Smooth muscle cell (in vitro differentiated cells): ENCODE measurements at regions not wholly inside any gene's neighbourhood (a gene's known extent, or its start where the extent isn't known, plus 50 kb on each side); places are given as distances from the start of the nearest gene placed in this dataset.
A peak's percentile ranks its signal among the peaks of the same experiment; 100 is the strongest.

ENCODE experiments used
- DNase-seq: peaks from one replicate; lab custom pipeline; 2025; ENCODE audit not compliant: unreplicated experiment; lab: John Stamatoyannopoulos, UW
- H2AFZ ChIP-seq: fragments of 200-600 bp; sonication (generic); 2 replicates; pipeline ENCODE4 v1.6.0; 2016; ENCODE audit warnings: antibody characterized with exemption, low read depth, mild to moderate bottlenecking
- H3F3A ChIP-seq: fragments of 200-600 bp; sonication (generic); 2 replicates; pipeline ENCODE4 v1.6.0; 2017; ENCODE audit warnings: antibody characterized with exemption, low read depth
- H3K27ac ChIP-seq: fragments of 200-600 bp; sonication (generic); 2 replicates; pipeline ENCODE4 v1.5.1; 2016; ENCODE audit warnings: low read depth, mild to moderate bottlenecking
- H3K27me3 ChIP-seq: fragments of 200-600 bp; sonication (generic); 2 replicates; pipeline ENCODE4 v1.6.1; 2016; ENCODE audit warnings: low read depth, mild to moderate bottlenecking
- H3K36me3 ChIP-seq: fragments of 200-600 bp; sonication (generic); 2 replicates; pipeline ENCODE4 v1.5.1; 2016; ENCODE audit warnings: low read depth
- H3K4me1 ChIP-seq: fragments of 200-600 bp; sonication (generic); 2 replicates; pipeline ENCODE4 v1.5.1; 2016; ENCODE audit warnings: low read depth
- H3K4me2 ChIP-seq: fragments of 200-600 bp; sonication (generic); 2 replicates; pipeline ENCODE4 v1.6.0; 2016; ENCODE audit warnings: mild to moderate bottlenecking
- H3K4me3 ChIP-seq: fragments of 200-600 bp; sonication (generic); 2 replicates; pipeline ENCODE4 v1.5.1; 2016; ENCODE audit warnings: mild to moderate bottlenecking
- H3K79me2 ChIP-seq: fragments of 200-600 bp; sonication (generic); 2 replicates; pipeline ENCODE4 v1.6.0; 2016; ENCODE audit warnings: low read depth, mild to moderate bottlenecking
- H3K9ac ChIP-seq: fragments of 200-600 bp; sonication (generic); 2 replicates; pipeline ENCODE4 v1.6.0; 2016; ENCODE audit warnings: low read depth
- H3K9me3 ChIP-seq: fragments of 200-600 bp; sonication (generic); replicated peaks from 2 replicates; pipeline ENCODE4 v1.5.1; 2016; ENCODE audit warnings: low read depth
- H4K20me1 ChIP-seq: fragments of 200-600 bp; sonication (generic); 2 replicates; pipeline ENCODE4 v1.6.0; 2016; ENCODE audit warnings: low read depth
- WGBS: methylation state at CpG from one replicate; pipeline ENCODE4 v1.1.7; 2016; ENCODE audit warnings: low lambda C conversion rate; 5-methylcytosine and 5-hydroxymethylcytosine counted together
- TF ChIP-seq, protein P1 (sequence below): fragments of 200-600 bp; sonication (generic); IDR thresholded peaks from 2 replicates; pipeline ENCODE4 v1.5.1; 2017; ENCODE audit warnings: borderline replicate concordance, mild to moderate bottlenecking, antibody characterized with exemption; ENCODE audit not compliant: insufficient read depth, poor library complexity, severe bottlenecking

DNA sequence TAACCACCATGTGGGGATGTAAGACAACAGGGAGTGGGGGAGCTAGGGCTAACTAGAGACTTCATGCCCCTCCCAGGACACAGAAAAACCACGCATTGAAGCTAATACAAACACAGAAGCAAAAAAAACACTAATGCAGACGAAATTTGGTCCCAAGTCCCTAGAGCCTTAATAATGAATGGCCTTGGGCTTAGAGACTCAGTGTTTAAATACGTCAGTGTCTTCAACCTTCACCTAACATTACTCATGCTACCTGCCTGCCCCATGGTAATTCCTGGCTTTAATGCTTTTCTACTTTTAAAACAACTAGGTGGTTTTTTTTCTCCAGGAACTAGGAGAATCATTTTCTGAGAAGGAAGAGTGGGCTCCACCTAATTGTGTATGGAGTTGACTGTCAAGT is 64.1 kb upstream of the ITSN2 start:
- WGBS, result 78% methylated on average over 3 of the region's 3 CpGs
- Histone ChIP-seq H3K9me3 (no peaks in the 10 kb centered on the region), H2AFZ (no peak overlapping the region), H3F3A (no peaks in the 10 kb centered on the region), H3K4me3 (no peak overlapping the region), H3K4me2 (no peak overlapping the region), H3K4me1 (no peaks in the 10 kb centered on the region), H3K9ac (no peak overlapping the region), H4K20me1 (no peaks in the 10 kb centered on the region), H3K27ac (no peak overlapping the region), H3K27me3 (no peaks in the 10 kb centered on the region), H3K36me3 (no peaks in the 10 kb centered on the region), H3K79me2 (no peaks in the 10 kb centered on the region)
- TF ChIP-seq, protein P1, sequence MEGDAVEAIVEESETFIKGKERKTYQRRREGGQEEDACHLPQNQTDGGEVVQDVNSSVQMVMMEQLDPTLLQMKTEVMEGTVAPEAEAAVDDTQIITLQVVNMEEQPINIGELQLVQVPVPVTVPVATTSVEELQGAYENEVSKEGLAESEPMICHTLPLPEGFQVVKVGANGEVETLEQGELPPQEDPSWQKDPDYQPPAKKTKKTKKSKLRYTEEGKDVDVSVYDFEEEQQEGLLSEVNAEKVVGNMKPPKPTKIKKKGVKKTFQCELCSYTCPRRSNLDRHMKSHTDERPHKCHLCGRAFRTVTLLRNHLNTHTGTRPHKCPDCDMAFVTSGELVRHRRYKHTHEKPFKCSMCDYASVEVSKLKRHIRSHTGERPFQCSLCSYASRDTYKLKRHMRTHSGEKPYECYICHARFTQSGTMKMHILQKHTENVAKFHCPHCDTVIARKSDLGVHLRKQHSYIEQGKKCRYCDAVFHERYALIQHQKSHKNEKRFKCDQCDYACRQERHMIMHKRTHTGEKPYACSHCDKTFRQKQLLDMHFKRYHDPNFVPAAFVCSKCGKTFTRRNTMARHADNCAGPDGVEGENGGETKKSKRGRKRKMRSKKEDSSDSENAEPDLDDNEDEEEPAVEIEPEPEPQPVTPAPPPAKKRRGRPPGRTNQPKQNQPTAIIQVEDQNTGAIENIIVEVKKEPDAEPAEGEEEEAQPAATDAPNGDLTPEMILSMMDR, result no peak
- no peak for DNase-seq

DNA sequence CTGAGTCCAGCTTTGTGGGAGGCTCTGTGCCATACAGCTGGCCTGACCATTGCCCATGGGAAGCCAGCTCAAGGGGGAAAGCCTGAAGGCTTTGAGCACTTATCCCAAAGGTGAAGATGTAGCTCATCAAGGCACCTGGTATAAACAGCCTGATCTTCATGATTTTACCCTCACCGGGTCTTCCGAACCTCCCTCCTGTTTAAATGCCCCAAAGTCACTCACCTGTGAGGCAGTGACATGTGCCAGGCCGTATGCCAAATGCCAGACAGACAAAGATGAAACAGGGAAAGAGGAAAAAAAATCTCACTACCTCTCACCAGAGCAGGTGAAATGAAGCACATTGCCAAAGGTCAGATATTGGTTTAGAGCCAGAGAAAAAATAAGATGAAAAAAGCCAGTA is 62.8 kb upstream of the ITSN2 start:
- no peak overlapping the region for H3K4me2 ChIP-seq
- TF ChIP-seq, protein P1, result no peak
- H3F3A ChIP-seq, result no peaks in the 10 kb centered on the region
- no peaks in the 10 kb centered on the region for H3K4me1 ChIP-seq
- H3K4me3 ChIP-seq, result no peak overlapping the region
- no peak for DNase-seq
- no peaks in the 10 kb centered on the region for H3K79me2 ChIP-seq
- no peaks in the 10 kb centered on the region for H3K36me3 ChIP-seq
- H3K9ac ChIP-seq, result no peak overlapping the region
- H4K20me1 ChIP-seq, result no peaks in the 10 kb centered on the region
- WGBS, result 90% methylated on average over 3 of the region's 3 CpGs
- H3K27me3 ChIP-seq, result no peaks in the 10 kb centered on the region
- H3K27ac ChIP-seq, result no peak overlapping the region
- no peak overlapping the region for H2AFZ ChIP-seq
- no peaks in the 10 kb centered on the region for H3K9me3 ChIP-seq

DNA sequence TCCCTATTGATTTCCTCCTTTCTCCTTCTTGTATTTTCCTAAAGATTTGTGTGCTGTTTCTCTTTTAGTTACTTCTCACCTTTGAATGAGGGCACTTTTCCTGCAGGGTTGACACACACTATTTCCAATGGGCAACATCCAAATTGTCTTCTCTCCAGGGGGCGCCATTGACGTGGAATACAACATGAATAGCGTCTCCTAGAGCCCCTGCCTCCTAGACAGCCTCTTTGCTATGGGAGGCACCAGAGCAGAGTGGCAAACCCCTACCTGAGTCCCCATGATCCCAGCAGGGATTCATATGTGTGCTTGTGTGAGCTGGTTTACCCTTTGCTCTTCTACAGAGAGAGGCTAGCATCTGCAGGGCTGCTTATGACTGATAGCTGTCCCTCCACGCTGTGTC is 61.3 kb upstream of the ITSN2 start:
- Histone ChIP-seq H3K4me2 (no peak overlapping the region), H3K9ac (no peak overlapping the region), H3F3A (no peaks in the 10 kb centered on the region), H4K20me1 (no peaks in the 10 kb centered on the region), H3K9me3 (no peaks in the 10 kb centered on the region), H3K79me2 (no peaks in the 10 kb centered on the region), H2AFZ (no peak overlapping the region), H3K27ac (no peak overlapping the region), H3K4me1 (no peaks in the 10 kb centered on the region), H3K27me3 (no peaks in the 10 kb centered on the region), H3K36me3 (no peaks in the 10 kb centered on the region), H3K4me3 (no peak overlapping the region)
- DNase-seq, result no peak
- TF ChIP-seq, protein P1, result peak; percentile 56
- 28% methylated on average over 4 of the region's 4 CpGs for WGBS

DNA sequence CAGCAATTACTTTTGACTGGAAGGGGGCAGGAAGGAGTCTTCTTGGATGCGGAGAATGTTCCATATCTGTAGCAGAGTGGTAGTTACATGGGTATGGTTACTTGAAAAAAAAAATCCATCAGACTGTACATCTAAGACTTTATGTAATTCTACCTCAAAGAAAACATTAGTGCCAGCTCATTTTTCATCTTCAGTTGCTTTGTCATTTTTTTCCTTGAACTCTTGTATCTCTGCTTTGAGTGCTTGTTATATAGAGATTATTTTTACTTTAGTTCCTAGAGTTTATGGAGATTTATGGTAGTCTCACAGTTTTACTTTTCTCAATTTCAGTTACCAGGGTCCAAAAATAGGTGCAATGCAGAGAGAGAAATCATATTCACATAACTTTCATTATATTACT is 60.0 kb upstream of the ITSN2 start:
- no peak overlapping the region for H3K4me3 ChIP-seq
- 100% methylated on average over 1 of the region's 1 CpG for WGBS
- no peaks in the 10 kb centered on the region for H3K36me3 ChIP-seq
- H3K9ac ChIP-seq, result no peak overlapping the region
- H3F3A ChIP-seq, result no peaks in the 10 kb centered on the region
- no peak overlapping the region for H2AFZ ChIP-seq
- TF ChIP-seq, protein P1, result no peak
- no peak overlapping the region for H3K27ac ChIP-seq
- no peak overlapping the region for H3K4me2 ChIP-seq
- no peaks in the 10 kb centered on the region for H3K9me3 ChIP-seq
- H3K27me3 ChIP-seq, result no peaks in the 10 kb centered on the region
- DNase-seq, result no peak
- H3K4me1 ChIP-seq, result no peaks in the 10 kb centered on the region
- no peaks in the 10 kb centered on the region for H3K79me2 ChIP-seq
- no peaks in the 10 kb centered on the region for H4K20me1 ChIP-seq
